SK-N-SH (cell line): ENCODE measurements at regions not wholly inside any gene's neighbourhood (a gene's known extent, or its start where the extent isn't known, plus 50 kb on each side); places are given as distances from the start of the nearest gene placed in this dataset.

Experiments used
- CHD2 ChIP-seq: fragments of 150-350 bp; IDR thresholded peaks from 2 replicates; pipeline ENCODE4 v1.6.1; 2018; ENCODE audit warnings: low read length; ENCODE audit not compliant: partially characterized antibody
- GATA2 ChIP-seq: sonication (generic); formaldehyde crosslinking; IDR thresholded peaks from 2 replicates; pipeline ENCODE4 v1.5.0; 2020; ENCODE audit warnings: mild to moderate bottlenecking, missing genetic modification reagents
- MXI1 ChIP-seq: IDR thresholded peaks from 2 replicates; pipeline ENCODE4 v1.6.1; 2012; ENCODE audit warnings: mild to moderate bottlenecking, low read depth, low read length, improper control_type of control experiment
- POLR2AphosphoS5 ChIP-seq: IDR thresholded peaks from 2 replicates; pipeline ENCODE4 v1.6.1; 2012; ENCODE audit warnings: low read depth, low read length
- RAD21 ChIP-seq: IDR thresholded peaks from 2 replicates; pipeline ENCODE4 v1.6.1; 2012; ENCODE audit warnings: mild to moderate bottlenecking, low read length
- RCOR1 ChIP-seq: fragments of 150-350 bp; IDR thresholded peaks from 2 replicates; pipeline ENCODE4 v1.6.1; 2017; ENCODE audit warnings: antibody characterized with exemption, low read length
- TAF1 ChIP-seq: IDR thresholded peaks from 2 replicates; pipeline ENCODE4 v1.6.1; 2012; ENCODE audit warnings: low read depth, mild to moderate bottlenecking, low read length, moderate library complexity, borderline replicate concordance
- TCF12 ChIP-seq: IDR thresholded peaks from 2 replicates; pipeline ENCODE4 v1.4.0; 2012
- YY1 ChIP-seq: IDR thresholded peaks from 2 replicates; pipeline ENCODE4 v1.4.0; 2012; ENCODE audit warnings: low read depth, mild to moderate bottlenecking
- TF ChIP-seq, protein P1 (sequence below): fragments of 200-600 bp; sonication (generic); IDR thresholded peaks from 2 replicates; pipeline ENCODE4 v1.6.1; 2017; ENCODE audit warnings: antibody characterized with exemption, mild to moderate bottlenecking, moderate library complexity
- TF ChIP-seq, protein P2 (sequence below): IDR thresholded peaks from 2 replicates; pipeline ENCODE4 v1.6.1; 2012; ENCODE audit warnings: mild to moderate bottlenecking, low read depth, low read length, moderate library complexity
- TF ChIP-seq, protein P3 (sequence below): IDR thresholded peaks from 2 replicates; pipeline ENCODE4; 2012

DNA sequence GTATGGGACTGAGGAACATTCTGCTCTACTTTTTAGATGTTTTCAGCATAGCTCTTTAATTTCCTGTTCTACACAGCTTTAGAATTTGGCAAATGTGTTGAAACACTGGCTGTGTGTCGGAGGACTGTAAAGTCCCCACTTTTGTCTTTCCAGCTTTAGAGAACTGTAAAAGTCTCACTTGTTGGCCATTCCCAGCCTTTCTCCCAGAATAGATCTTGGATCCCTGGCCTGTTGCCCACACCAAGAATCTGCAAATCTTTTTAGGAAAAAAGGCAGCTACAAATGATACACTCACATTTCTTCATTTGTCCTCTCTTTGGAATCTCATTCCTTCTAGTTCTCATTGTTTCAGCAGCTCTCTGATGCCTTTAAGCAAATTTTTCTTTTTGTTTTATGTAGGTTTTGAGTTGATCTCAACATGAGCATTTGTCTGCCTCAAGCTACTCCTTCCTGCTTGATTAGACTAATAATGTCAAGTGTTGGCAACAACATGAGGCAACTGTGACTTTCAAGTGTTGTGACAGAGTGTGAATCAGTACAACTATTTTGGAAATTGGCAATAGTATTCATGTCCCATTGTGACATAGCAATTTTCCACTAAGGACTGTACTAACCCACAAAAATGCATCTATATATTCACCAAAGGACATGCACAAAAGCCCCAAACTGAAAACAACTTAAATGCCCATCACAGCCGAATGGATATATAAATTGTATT lies 610.8 kb downstream of the EPHA4 start:
- TF ChIP-seq POLR2AphosphoS5 = no peak
- TF ChIP-seq, protein P1, sequence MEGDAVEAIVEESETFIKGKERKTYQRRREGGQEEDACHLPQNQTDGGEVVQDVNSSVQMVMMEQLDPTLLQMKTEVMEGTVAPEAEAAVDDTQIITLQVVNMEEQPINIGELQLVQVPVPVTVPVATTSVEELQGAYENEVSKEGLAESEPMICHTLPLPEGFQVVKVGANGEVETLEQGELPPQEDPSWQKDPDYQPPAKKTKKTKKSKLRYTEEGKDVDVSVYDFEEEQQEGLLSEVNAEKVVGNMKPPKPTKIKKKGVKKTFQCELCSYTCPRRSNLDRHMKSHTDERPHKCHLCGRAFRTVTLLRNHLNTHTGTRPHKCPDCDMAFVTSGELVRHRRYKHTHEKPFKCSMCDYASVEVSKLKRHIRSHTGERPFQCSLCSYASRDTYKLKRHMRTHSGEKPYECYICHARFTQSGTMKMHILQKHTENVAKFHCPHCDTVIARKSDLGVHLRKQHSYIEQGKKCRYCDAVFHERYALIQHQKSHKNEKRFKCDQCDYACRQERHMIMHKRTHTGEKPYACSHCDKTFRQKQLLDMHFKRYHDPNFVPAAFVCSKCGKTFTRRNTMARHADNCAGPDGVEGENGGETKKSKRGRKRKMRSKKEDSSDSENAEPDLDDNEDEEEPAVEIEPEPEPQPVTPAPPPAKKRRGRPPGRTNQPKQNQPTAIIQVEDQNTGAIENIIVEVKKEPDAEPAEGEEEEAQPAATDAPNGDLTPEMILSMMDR = no peak
- TF ChIP-seq CHD2 = no peak
- TF ChIP-seq, protein P2, sequence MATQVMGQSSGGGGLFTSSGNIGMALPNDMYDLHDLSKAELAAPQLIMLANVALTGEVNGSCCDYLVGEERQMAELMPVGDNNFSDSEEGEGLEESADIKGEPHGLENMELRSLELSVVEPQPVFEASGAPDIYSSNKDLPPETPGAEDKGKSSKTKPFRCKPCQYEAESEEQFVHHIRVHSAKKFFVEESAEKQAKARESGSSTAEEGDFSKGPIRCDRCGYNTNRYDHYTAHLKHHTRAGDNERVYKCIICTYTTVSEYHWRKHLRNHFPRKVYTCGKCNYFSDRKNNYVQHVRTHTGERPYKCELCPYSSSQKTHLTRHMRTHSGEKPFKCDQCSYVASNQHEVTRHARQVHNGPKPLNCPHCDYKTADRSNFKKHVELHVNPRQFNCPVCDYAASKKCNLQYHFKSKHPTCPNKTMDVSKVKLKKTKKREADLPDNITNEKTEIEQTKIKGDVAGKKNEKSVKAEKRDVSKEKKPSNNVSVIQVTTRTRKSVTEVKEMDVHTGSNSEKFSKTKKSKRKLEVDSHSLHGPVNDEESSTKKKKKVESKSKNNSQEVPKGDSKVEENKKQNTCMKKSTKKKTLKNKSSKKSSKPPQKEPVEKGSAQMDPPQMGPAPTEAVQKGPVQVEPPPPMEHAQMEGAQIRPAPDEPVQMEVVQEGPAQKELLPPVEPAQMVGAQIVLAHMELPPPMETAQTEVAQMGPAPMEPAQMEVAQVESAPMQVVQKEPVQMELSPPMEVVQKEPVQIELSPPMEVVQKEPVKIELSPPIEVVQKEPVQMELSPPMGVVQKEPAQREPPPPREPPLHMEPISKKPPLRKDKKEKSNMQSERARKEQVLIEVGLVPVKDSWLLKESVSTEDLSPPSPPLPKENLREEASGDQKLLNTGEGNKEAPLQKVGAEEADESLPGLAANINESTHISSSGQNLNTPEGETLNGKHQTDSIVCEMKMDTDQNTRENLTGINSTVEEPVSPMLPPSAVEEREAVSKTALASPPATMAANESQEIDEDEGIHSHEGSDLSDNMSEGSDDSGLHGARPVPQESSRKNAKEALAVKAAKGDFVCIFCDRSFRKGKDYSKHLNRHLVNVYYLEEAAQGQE = no peak
- TF ChIP-seq TAF1 = no peak
- no peak for TF ChIP-seq TCF12
- TF ChIP-seq RAD21 = no peak
- TF ChIP-seq, protein P3, sequence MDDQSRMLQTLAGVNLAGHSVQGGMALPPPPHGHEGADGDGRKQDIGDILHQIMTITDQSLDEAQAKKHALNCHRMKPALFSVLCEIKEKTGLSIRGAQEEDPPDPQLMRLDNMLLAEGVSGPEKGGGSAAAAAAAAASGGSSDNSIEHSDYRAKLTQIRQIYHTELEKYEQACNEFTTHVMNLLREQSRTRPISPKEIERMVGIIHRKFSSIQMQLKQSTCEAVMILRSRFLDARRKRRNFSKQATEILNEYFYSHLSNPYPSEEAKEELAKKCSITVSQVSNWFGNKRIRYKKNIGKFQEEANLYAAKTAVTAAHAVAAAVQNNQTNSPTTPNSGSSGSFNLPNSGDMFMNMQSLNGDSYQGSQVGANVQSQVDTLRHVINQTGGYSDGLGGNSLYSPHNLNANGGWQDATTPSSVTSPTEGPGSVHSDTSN = no peak
- TF ChIP-seq GATA2 (CRISPR knock-in tag) = no peak
- no peak for TF ChIP-seq RCOR1
- TF ChIP-seq MXI1 = no peak
- TF ChIP-seq YY1 = no peak
